ENCODE measurements at regions not wholly inside any gene's neighbourhood (a gene's known extent, or its start where the extent isn't known, plus 50 kb on each side); places are given as distances from the start of the nearest gene placed in this dataset.

DNA sequence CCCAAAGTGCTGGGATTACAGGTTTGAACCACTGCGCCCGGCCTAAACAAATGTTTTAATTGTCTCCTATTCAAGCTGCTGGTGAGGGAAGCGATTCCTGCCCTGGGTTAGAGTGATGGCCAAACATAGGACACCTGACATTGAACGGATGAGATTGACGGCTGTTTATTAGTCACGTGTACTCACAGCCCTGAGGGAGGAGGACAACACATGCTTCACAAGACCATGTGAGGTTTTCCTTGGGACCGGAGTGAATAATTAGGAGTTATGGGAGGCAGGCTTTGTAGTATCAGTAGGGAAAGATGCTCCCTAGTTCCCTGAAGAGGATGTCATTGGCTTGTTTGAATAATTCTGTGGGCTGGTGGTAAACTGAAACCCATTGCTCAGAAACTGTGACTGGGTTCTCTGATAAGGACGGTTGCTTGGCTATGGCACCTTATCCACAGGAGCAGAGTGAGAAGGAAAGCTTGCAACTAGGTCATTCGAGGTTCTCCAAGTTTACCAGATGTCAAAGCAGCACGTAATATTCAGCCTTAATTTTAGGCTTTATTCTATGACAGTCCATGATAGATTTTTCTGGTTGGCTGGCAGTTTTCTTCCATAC is 245.8 kb downstream of the PLA2G4A start:
- no peak for TF ChIP-seq NFIC (IDR thresholded peaks at IDR 0.05)
- TF ChIP-seq YY1 (IDR thresholded peaks at IDR 0.05; ENCODE audit: low read depth): no peak
- TF ChIP-seq EGR1 (IDR thresholded peaks at IDR 0.05): no peak
- TF ChIP-seq, protein P1, sequence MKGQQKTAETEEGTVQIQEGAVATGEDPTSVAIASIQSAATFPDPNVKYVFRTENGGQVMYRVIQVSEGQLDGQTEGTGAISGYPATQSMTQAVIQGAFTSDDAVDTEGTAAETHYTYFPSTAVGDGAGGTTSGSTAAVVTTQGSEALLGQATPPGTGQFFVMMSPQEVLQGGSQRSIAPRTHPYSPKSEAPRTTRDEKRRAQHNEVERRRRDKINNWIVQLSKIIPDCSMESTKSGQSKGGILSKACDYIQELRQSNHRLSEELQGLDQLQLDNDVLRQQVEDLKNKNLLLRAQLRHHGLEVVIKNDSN (IDR thresholded peaks at IDR 0.05): no peak
- TF ChIP-seq REST (IDR thresholded peaks at IDR 0.05; ENCODE audit: low read depth): no peak
- no peak for TF ChIP-seq TEAD4 (IDR thresholded peaks at IDR 0.05)
- no peak for TF ChIP-seq CEBPB (IDR thresholded peaks at IDR 0.05)
- TF ChIP-seq FOXM1 (IDR thresholded peaks at IDR 0.05; ENCODE audit: borderline replicate concordance, low read depth): no peak
- TF ChIP-seq TAF1 (IDR thresholded peaks at IDR 0.05; ENCODE audit: low read depth): no peak
- TF ChIP-seq, protein P2, sequence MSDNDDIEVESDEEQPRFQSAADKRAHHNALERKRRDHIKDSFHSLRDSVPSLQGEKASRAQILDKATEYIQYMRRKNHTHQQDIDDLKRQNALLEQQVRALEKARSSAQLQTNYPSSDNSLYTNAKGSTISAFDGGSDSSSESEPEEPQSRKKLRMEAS (IDR thresholded peaks at IDR 0.05): no peak
- no peak for TF ChIP-seq ZBTB7A (IDR thresholded peaks at IDR 0.05; ENCODE audit: low read depth)
- no peak for TF ChIP-seq CREB1 (IDR thresholded peaks at IDR 0.05; ENCODE audit: low read depth)
- TF ChIP-seq RAD21 (IDR thresholded peaks at IDR 0.05; ENCODE audit: low read depth): no peak
- no peak for TF ChIP-seq EP300 (IDR thresholded peaks at IDR 0.05; ENCODE audit: borderline replicate concordance)

GRCh38 chr1:187076922-187077321 is 248.2 kb downstream of the PLA2G4A start:
- no peak for TF ChIP-seq EP300 (IDR thresholded peaks at IDR 0.05; ENCODE audit: borderline replicate concordance)
- no peak for TF ChIP-seq TAF1 (IDR thresholded peaks at IDR 0.05; ENCODE audit: low read depth)
- no peak for TF ChIP-seq NFIC (IDR thresholded peaks at IDR 0.05)
- no peak for TF ChIP-seq FOXM1 (IDR thresholded peaks at IDR 0.05; ENCODE audit: borderline replicate concordance, low read depth)
- TF ChIP-seq CREB1 (IDR thresholded peaks at IDR 0.05; ENCODE audit: low read depth): no peak
- TF ChIP-seq TEAD4 (IDR thresholded peaks at IDR 0.05): no peak
- TF ChIP-seq ZBTB7A (IDR thresholded peaks at IDR 0.05; ENCODE audit: low read depth): no peak
- TF ChIP-seq YY1 (IDR thresholded peaks at IDR 0.05; ENCODE audit: low read depth): no peak
- no peak for TF ChIP-seq REST (IDR thresholded peaks at IDR 0.05; ENCODE audit: low read depth)
- TF ChIP-seq RAD21 (IDR thresholded peaks at IDR 0.05; ENCODE audit: low read depth): no peak

GRCh38 chr1:187078321-187078720 is 249.6 kb downstream of the PLA2G4A start:
- TF ChIP-seq TEAD4 (IDR thresholded peaks at IDR 0.05) (no peak), CEBPB (IDR thresholded peaks at IDR 0.05) (no peak), ZBTB7A (IDR thresholded peaks at IDR 0.05; ENCODE audit: low read depth) (no peak), EGR1 (IDR thresholded peaks at IDR 0.05) (no peak), TCF12 (IDR thresholded peaks at IDR 0.05; ENCODE audit: low read depth) (no peak), EP300 (IDR thresholded peaks at IDR 0.05; ENCODE audit: borderline replicate concordance) (no peak), REST (IDR thresholded peaks at IDR 0.05; ENCODE audit: low read depth) (no peak), CREB1 (IDR thresholded peaks at IDR 0.05; ENCODE audit: low read depth) (no peak), YY1 (IDR thresholded peaks at IDR 0.05; ENCODE audit: low read depth) (no peak), RAD21 (IDR thresholded peaks at IDR 0.05; ENCODE audit: low read depth) (no peak)
- TF ChIP-seq, protein P2 (IDR thresholded peaks at IDR 0.05): no peak

GRCh38 chr1:187078916-187079315 is 250.2 kb downstream of the PLA2G4A start:
- TF ChIP-seq REST (IDR thresholded peaks at IDR 0.05; ENCODE audit: low read depth) (no peak), NFIC (IDR thresholded peaks at IDR 0.05) (no peak), CEBPB (IDR thresholded peaks at IDR 0.05) (no peak), TEAD4 (IDR thresholded peaks at IDR 0.05) (no peak), EGR1 (IDR thresholded peaks at IDR 0.05) (no peak), YY1 (IDR thresholded peaks at IDR 0.05; ENCODE audit: low read depth) (no peak), ZBTB7A (IDR thresholded peaks at IDR 0.05; ENCODE audit: low read depth) (no peak), CREB1 (IDR thresholded peaks at IDR 0.05; ENCODE audit: low read depth) (no peak), RAD21 (IDR thresholded peaks at IDR 0.05; ENCODE audit: low read depth) (no peak), TCF12 (IDR thresholded peaks at IDR 0.05; ENCODE audit: low read depth) (no peak), EP300 (IDR thresholded peaks at IDR 0.05; ENCODE audit: borderline replicate concordance) (no peak), TAF1 (IDR thresholded peaks at IDR 0.05; ENCODE audit: low read depth) (no peak), FOXM1 (IDR thresholded peaks at IDR 0.05; ENCODE audit: borderline replicate concordance, low read depth) (no peak)
- TF ChIP-seq, protein P1 (IDR thresholded peaks at IDR 0.05): no peak
- TF ChIP-seq, protein P2 (IDR thresholded peaks at IDR 0.05): no peak
